GM12878 (cell line): ENCODE measurements at regions not wholly inside any gene's neighbourhood (a gene's known extent, or its start where the extent isn't known, plus 50 kb on each side); places are given as distances from the start of the nearest gene placed in this dataset.

ENCODE experiments used
- ATAC-seq: fragments of 200-7000 bp; cut with Tn5 transposase; 3 replicates; pipeline ENCODE4 v1.9.1; 2020; ENCODE audit warnings: mild to moderate bottlenecking, moderate library complexity
- BruUV-seq: library from RNA; stranded (reverse); fragments of 400-500 nt; replicated peaks from 2 replicates; lab custom pipeline; 2021; lab: Mats Ljungman, UMichigan
- CTCF ChIA-PET: fragments of 300-600 bp; sonication (Branson Sonifier 250); formaldehyde crosslinking; extraction: SDS; loops from one replicate; lab custom pipeline; 2021; ENCODE audit warnings: inconsistent platforms; lab: Yijun Ruan, JAX
- POLR2A ChIA-PET: fragments of 350-600 bp; formaldehyde crosslinking; extraction: SDS; loops from one replicate; lab custom pipeline; 2021; ENCODE audit warnings: inconsistent platforms; lab: Charles Lee
- RAD21 ChIA-PET: fragments of 300-600 bp; sonication (Branson Sonifier 250); formaldehyde crosslinking; loops from one replicate; lab custom pipeline; 2023; ENCODE audit warnings: antibody characterized with exemption; ENCODE audit not compliant: unreplicated experiment; lab: Charles Lee
- SMC1A ChIA-PET: fragments of 300-600 bp; sonication (Branson Sonifier 250); formaldehyde crosslinking; loops from one replicate; lab custom pipeline; 2023; ENCODE audit not compliant: unreplicated experiment, uncharacterized antibody; lab: Charles Lee
- DNase-seq: peaks from one replicate; pipeline ENCODE4 v3.0.0-alpha.2; 2011; ENCODE audit warnings: low read depth, low spot score
- FAIRE-seq: peaks from 3 replicates; lab custom pipeline; 2011; peaks lifted over from hg19 to GRCh38; lab: Jason Lieb, UNC
- H2AFZ ChIP-seq: 2 replicates; pipeline ENCODE4 v1.6.0; 2011; ENCODE audit warnings: low read depth, low read length, control low read depth; ENCODE audit not compliant: control insufficient read depth
- H3K27ac ChIP-seq: 2 replicates; pipeline ENCODE4 v1.5.1; 2011; ENCODE audit warnings: control low read depth; ENCODE audit not compliant: control insufficient read depth, insufficient read depth
- H3K27me3 ChIP-seq, 2 experiments: replicated peaks in 1 of 2; 2 replicates each; pipeline versions ENCODE4 v1.6.0 to v1.6.1; 2011; ENCODE audit warnings: low read length in 1 of 2; ENCODE audit not compliant: control insufficient read depth in 2 of 2, insufficient read depth in 2 of 2
- H3K36me3 ChIP-seq, 2 experiments: 2 replicates each; pipeline ENCODE4 v1.5.1; 2011; ENCODE audit warnings: low read length in 1 of 2; ENCODE audit not compliant: control insufficient read depth in 2 of 2, insufficient read depth in 2 of 2
- H3K4me1 ChIP-seq: 2 replicates; pipeline ENCODE4 v1.6.1; 2011; ENCODE audit warnings: mild to moderate bottlenecking, low read length, moderate library complexity, mixed read lengths; ENCODE audit not compliant: control insufficient read depth, insufficient read depth
- H3K4me2 ChIP-seq: 2 replicates; pipeline ENCODE4 v1.6.0; 2011; ENCODE audit warnings: control low read depth; ENCODE audit not compliant: control insufficient read depth, insufficient read depth
- H3K4me3 ChIP-seq: fragments of 200-600 bp; sonication (generic); 2 replicates; pipeline ENCODE4 v1.5.1; 2016
- H3K79me2 ChIP-seq: 2 replicates; pipeline ENCODE4 v1.6.0; 2011; ENCODE audit warnings: low read length; ENCODE audit not compliant: control insufficient read depth, insufficient read depth
- H3K9ac ChIP-seq: 2 replicates; pipeline ENCODE4 v1.8.0; 2011; ENCODE audit warnings: low read length, control low read depth, mixed read lengths; ENCODE audit not compliant: control insufficient read depth, insufficient read depth
- H3K9me3 ChIP-seq: replicated peaks from 3 replicates; pipeline ENCODE4 v1.5.1; 2011; ENCODE audit warnings: mild to moderate bottlenecking, low read length; ENCODE audit not compliant: control insufficient read depth, insufficient read depth
- H4K20me1 ChIP-seq: 2 replicates; pipeline ENCODE4 v1.6.0; 2011; ENCODE audit not compliant: control insufficient read depth, insufficient read depth
- JUND ChIP-seq: IDR thresholded peaks from 2 replicates; pipeline ENCODE4 v1.6.1; 2012; ENCODE audit warnings: low read depth, mild to moderate bottlenecking, low read length, improper control_type of control experiment, moderate library complexity
- NKRF ChIP-seq: fragments of 450-650 bp; conservative IDR thresholded peaks from 2 replicates; pipeline ENCODE4 v1.6.1; 2017; ENCODE audit warnings: mild to moderate bottlenecking, moderate library complexity
- POLR2AphosphoS5 ChIP-seq: IDR thresholded peaks from 2 replicates; pipeline ENCODE4 v1.6.1; 2011; ENCODE audit warnings: mild to moderate bottlenecking, low read length, inconsistent platforms
- SMARCA5 ChIP-seq: fragments of 450-650 bp; IDR thresholded peaks from 2 replicates; pipeline ENCODE4 v1.6.1; 2017; ENCODE audit warnings: mild to moderate bottlenecking
- WGBS: methylation state at CpG from one replicate; pipeline ENCODE4 v1.1.6; 2016; ENCODE audit warnings: low lambda C conversion rate; ENCODE audit not compliant: insufficient replicate concordance, insufficient coverage; ENCODE audit errors: missing lambda C conversion rate; 5-methylcytosine and 5-hydroxymethylcytosine counted together
- in situ Hi-C: fragments of 300-500 bp; cut with MboI; formaldehyde crosslinking; loops from 9 replicates; pipeline ENCODE4 v1.14.3; 2018; ENCODE audit warnings: mixed read lengths
- intact Hi-C: fragments of 100-400 bp; cut with micrococcal nuclease; formaldehyde crosslinking; loops from one replicate; pipeline ENCODE4 v1.14.2; 2022; ENCODE audit not compliant: unreplicated experiment

GRCh38 chr2:176461098-176461808 is 192.0 kb downstream of the MTX2 start:
- ATAC-seq (no peak), DNase-seq (no peak), FAIRE-seq (no peak)
- WGBS: 36% methylated on average over 5 of the region's 5 CpGs
- Histone ChIP-seq H3K9ac (no peak overlapping the region), H3K4me2 (no peak overlapping the region), H3K4me1 (no peaks in the 10 kb centered on the region), H3K27me3 (peaks cover 0 to 4% of the 10 kb centered on the region in 2 experiments; a peak in 1 of 4 replicates), H3K27ac (no peak overlapping the region), H2AFZ (no peak overlapping the region), H3K79me2 (no peaks in the 10 kb centered on the region), H3K36me3 (no peaks in the 10 kb centered on the region), H3K4me3 (no peak overlapping the region), H4K20me1 (no peaks in the 10 kb centered on the region), H3K9me3 (no peaks in the 10 kb centered on the region)
- CTCF ChIA-PET: interaction anchor here (0.7 to 2.4 kb wide), 5 partner anchors 13 to 321 kb away, joined by 3 to 9 read pairs (median 4); no protein-coding TSS in a partner anchor
- POLR2A ChIA-PET: interaction anchor here (0.7 kb wide), 1 partner anchor 106 kb away, joined by 3 read pairs; no protein-coding TSS in a partner anchor
- intact Hi-C loops: no loop called here
- BruUV-seq: no TSS peak
- SMC1A ChIA-PET: interaction anchor here (1.0 to 1.3 kb wide), 2 partner anchors 10 to 13 kb away, joined by 3 read pairs; no protein-coding TSS in a partner anchor
- RAD21 ChIA-PET: interaction anchor here (1.0 to 1.6 kb wide), 2 partner anchors 93 to 322 kb away, joined by 3 to 4 read pairs; no protein-coding TSS in a partner anchor
- in situ Hi-C loops: no loop called here
- TF ChIP-seq POLR2AphosphoS5: no peak
- no peak for TF ChIP-seq SMARCA5
- TF ChIP-seq JUND: no peak
- TF ChIP-seq NKRF: no peak
